OCI-LY1 (cell line): ENCODE measurements at regions not wholly inside any gene's neighbourhood (a gene's known extent, or its start where the extent isn't known, plus 50 kb on each side); places are given as distances from the start of the nearest gene placed in this dataset.

Source experiments
- CTCF ChIP-seq: fragments of 200-600 bp; sonication (generic), shearing (Covaris generic); IDR thresholded peaks from 2 replicates; pipeline ENCODE4 v1.5.1; 2017; ENCODE audit warnings: mild to moderate bottlenecking, antibody characterized with exemption, low read length, moderate library complexity, mixed read lengths
- EZH2 ChIP-seq: fragments of 200-600 bp; sonication (generic), shearing (Covaris generic); IDR thresholded peaks from 2 replicates; pipeline ENCODE4 v1.8.0; 2017; ENCODE audit warnings: borderline replicate concordance, mixed run types, mild to moderate bottlenecking, antibody characterized with exemption, low read length, moderate library complexity, mixed read lengths

- TF ChIP-seq CTCF (no peak), EZH2 (no peak)
Measured at GRCh38 chr12:108055141-108055540, 73.9 kb upstream of the WSCD2 start.
